ENCODE measurements at regions not wholly inside any gene's neighbourhood (a gene's known extent, or its start where the extent isn't known, plus 50 kb on each side); places are given as distances from the start of the nearest gene placed in this dataset.

DNA sequence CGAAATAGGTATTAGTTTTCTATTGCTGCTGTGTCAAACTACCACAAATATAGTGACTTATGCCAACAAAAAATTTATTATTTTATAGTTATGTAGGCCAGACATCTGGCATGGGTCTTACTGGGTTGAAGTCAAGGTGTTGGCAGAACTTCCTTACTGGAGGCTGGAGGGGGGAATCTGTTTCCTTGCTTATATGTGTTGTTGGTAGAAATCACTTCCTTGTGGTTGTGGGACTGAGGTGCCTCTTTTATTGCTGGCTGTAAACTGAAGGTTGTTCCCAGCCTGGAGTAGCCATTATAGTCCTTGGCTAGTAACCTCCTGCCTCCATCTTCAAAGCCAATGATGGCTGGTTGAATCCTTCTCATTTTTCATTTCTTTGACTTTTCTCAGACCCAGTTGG is 439.8 kb upstream of the EEF2KMT start:
- TF ChIP-seq, protein P1, sequence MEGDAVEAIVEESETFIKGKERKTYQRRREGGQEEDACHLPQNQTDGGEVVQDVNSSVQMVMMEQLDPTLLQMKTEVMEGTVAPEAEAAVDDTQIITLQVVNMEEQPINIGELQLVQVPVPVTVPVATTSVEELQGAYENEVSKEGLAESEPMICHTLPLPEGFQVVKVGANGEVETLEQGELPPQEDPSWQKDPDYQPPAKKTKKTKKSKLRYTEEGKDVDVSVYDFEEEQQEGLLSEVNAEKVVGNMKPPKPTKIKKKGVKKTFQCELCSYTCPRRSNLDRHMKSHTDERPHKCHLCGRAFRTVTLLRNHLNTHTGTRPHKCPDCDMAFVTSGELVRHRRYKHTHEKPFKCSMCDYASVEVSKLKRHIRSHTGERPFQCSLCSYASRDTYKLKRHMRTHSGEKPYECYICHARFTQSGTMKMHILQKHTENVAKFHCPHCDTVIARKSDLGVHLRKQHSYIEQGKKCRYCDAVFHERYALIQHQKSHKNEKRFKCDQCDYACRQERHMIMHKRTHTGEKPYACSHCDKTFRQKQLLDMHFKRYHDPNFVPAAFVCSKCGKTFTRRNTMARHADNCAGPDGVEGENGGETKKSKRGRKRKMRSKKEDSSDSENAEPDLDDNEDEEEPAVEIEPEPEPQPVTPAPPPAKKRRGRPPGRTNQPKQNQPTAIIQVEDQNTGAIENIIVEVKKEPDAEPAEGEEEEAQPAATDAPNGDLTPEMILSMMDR (IDR thresholded peaks at IDR 0.05) = no peak
- TF ChIP-seq POLR2AphosphoS5 (IDR thresholded peaks at IDR 0.05; ENCODE audit: insufficient read depth in 1 of 2, low read depth in 1 of 2) (no peak), POLR2A (IDR thresholded peaks at IDR 0.05) (no peak)

Measured in vagina (tissue), 2 donors.